ENCODE measurements at regions not wholly inside any gene's neighbourhood (a gene's known extent, or its start where the extent isn't known, plus 50 kb on each side); places are given as distances from the start of the nearest gene placed in this dataset.

DNA sequence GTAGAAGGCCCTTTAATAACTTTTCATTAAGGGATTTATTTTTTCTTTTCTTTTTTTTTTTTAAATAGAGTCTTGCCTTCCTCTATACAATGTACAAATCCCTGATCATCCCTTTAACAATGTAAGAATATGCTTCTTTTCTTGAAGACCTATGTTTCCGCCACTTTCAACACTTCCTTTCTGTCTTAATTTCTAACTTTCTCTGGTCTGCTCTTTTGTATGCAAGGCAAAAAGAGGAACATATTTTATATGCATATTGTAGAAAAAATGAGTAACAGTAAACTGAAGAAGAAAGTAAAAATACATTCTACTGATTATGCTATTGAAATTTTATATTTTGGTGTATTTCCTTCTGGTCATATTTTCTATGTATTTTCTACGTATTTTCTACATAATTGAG, 484.7 kb downstream of the TFAP2B start:
- H3K9me1 ChIP-seq (ENCODE audit: control insufficient read depth, extremely low read depth, insufficient read depth, low read length): no peaks in the 10 kb centered on the region
- H3K9me3 ChIP-seq (ENCODE audit: control insufficient read depth, low read depth, low read length): no peaks in the 10 kb centered on the region
- no peak overlapping the region for H3K4me3 ChIP-seq (ENCODE audit: control insufficient read depth in 2 of 3, extremely low read depth in 1 of 3, insufficient read depth in 2 of 3, low read depth in 1 of 3, low read length in 3 of 3)
- H4K20me1 ChIP-seq (ENCODE audit: control insufficient read depth, extremely low read depth, insufficient read depth, low read length): no peaks in the 10 kb centered on the region
- H3K79me2 ChIP-seq (ENCODE audit: control insufficient read depth, insufficient read depth, low read length): no peaks in the 10 kb centered on the region
- H3K4me1 ChIP-seq (ENCODE audit: control insufficient read depth, extremely low read depth, insufficient read depth, low read length): peaks cover 14% of the 10 kb centered on the region
- H2AFZ ChIP-seq (ENCODE audit: control insufficient read depth, low read length): no peak overlapping the region
- dilution Hi-C loops (cut with MboI; ENCODE audit: extremely low pct_ligation_motif_present, low sequenced_read_pairs): no loop called here
- no peak overlapping the region for H3K4me2 ChIP-seq (ENCODE audit: control insufficient read depth, extremely low read depth, insufficient read depth, low read depth, low read length)
- no peaks in the 10 kb centered on the region for H3K27me3 ChIP-seq (ENCODE audit: control insufficient read depth, extremely low read depth, insufficient read depth, low read length)
- H3K36me3 ChIP-seq (ENCODE audit: control insufficient read depth in 2 of 2, extremely low read depth in 1 of 2, insufficient read depth in 2 of 2, low read length in 2 of 2): no peaks in the 10 kb centered on the region
- DNase-seq (ENCODE audit: low read depth, low spot score) (no peak), FAIRE-seq (no peak)
- H3K9ac ChIP-seq (ENCODE audit: control insufficient read depth, extremely low read depth, insufficient read depth, low read length): no peak overlapping the region
- no peak overlapping the region for H3K27ac ChIP-seq (ENCODE audit: control insufficient read depth, insufficient read depth, low read length)
- no peak for TF ChIP-seq EZH2 (IDR thresholded peaks at IDR 0.05; ENCODE audit: low read length)
- TF ChIP-seq, protein P1, sequence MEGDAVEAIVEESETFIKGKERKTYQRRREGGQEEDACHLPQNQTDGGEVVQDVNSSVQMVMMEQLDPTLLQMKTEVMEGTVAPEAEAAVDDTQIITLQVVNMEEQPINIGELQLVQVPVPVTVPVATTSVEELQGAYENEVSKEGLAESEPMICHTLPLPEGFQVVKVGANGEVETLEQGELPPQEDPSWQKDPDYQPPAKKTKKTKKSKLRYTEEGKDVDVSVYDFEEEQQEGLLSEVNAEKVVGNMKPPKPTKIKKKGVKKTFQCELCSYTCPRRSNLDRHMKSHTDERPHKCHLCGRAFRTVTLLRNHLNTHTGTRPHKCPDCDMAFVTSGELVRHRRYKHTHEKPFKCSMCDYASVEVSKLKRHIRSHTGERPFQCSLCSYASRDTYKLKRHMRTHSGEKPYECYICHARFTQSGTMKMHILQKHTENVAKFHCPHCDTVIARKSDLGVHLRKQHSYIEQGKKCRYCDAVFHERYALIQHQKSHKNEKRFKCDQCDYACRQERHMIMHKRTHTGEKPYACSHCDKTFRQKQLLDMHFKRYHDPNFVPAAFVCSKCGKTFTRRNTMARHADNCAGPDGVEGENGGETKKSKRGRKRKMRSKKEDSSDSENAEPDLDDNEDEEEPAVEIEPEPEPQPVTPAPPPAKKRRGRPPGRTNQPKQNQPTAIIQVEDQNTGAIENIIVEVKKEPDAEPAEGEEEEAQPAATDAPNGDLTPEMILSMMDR (optimal IDR thresholded peaks at IDR 0.05 in 1 of 3, IDR thresholded peaks at IDR 0.05 in 1 of 3, conservative IDR thresholded peaks at IDR 0.05 in 1 of 3; ENCODE audit: extremely low read depth in 1 of 3, insufficient read depth in 2 of 3, low read length in 3 of 3): no peak

DNA sequence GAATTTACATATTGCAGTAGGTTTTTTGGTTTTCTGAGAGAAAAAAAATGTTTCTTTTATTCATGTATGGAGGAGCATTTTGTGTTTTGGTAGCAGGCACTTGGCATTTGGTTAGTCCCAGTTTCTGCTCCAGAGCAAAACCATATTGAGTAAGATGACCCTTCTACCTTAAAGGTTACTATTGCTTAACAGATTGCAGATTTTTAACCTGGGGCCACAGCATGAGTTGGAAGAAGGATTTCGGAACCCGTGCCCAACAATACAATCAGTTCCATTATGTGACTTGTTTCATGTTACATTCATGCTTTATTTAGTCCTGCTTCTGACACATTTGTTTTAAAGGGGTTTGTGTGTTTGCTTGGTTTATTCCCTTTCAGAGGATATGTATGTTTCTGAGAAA, 496.3 kb downstream of the TFAP2B start:
- H3K4me3 ChIP-seq (ENCODE audit: control insufficient read depth in 2 of 3, extremely low read depth in 1 of 3, insufficient read depth in 2 of 3, low read depth in 1 of 3, low read length in 3 of 3): no peak overlapping the region
- no peaks in the 10 kb centered on the region for H3K36me3 ChIP-seq (ENCODE audit: control insufficient read depth in 2 of 2, extremely low read depth in 1 of 2, insufficient read depth in 2 of 2, low read length in 2 of 2)
- H3K9ac ChIP-seq (ENCODE audit: control insufficient read depth, extremely low read depth, insufficient read depth, low read length): no peak overlapping the region
- no peaks in the 10 kb centered on the region for H4K20me1 ChIP-seq (ENCODE audit: control insufficient read depth, extremely low read depth, insufficient read depth, low read length)
- H3K9me3 ChIP-seq (ENCODE audit: control insufficient read depth, low read depth, low read length): no peaks in the 10 kb centered on the region
- H3K27me3 ChIP-seq (ENCODE audit: control insufficient read depth, extremely low read depth, insufficient read depth, low read length): no peaks in the 10 kb centered on the region
- no peaks in the 10 kb centered on the region for H3K4me1 ChIP-seq (ENCODE audit: control insufficient read depth, extremely low read depth, insufficient read depth, low read length)
- dilution Hi-C loops (cut with MboI; ENCODE audit: extremely low pct_ligation_motif_present, low sequenced_read_pairs): no loop called here
- TF ChIP-seq EZH2 (IDR thresholded peaks at IDR 0.05; ENCODE audit: low read length): no peak
- TF ChIP-seq, protein P1 (optimal IDR thresholded peaks at IDR 0.05 in 1 of 3, IDR thresholded peaks at IDR 0.05 in 1 of 3, conservative IDR thresholded peaks at IDR 0.05 in 1 of 3; ENCODE audit: extremely low read depth in 1 of 3, insufficient read depth in 2 of 3, low read length in 3 of 3): no peak
- DNase-seq (ENCODE audit: low read depth, low spot score): no peak
- no peak overlapping the region for H3K4me2 ChIP-seq (ENCODE audit: control insufficient read depth, extremely low read depth, insufficient read depth, low read depth, low read length)
- no peak overlapping the region for H2AFZ ChIP-seq (ENCODE audit: control insufficient read depth, low read length)
- no peaks in the 10 kb centered on the region for H3K9me1 ChIP-seq (ENCODE audit: control insufficient read depth, extremely low read depth, insufficient read depth, low read length)
- H3K79me2 ChIP-seq (ENCODE audit: control insufficient read depth, insufficient read depth, low read length): no peaks in the 10 kb centered on the region
- H3K27ac ChIP-seq (ENCODE audit: control insufficient read depth, insufficient read depth, low read length): no peak overlapping the region
- FAIRE-seq: no peak

Data from keratinocyte (primary cell).